ENCODE measurements at regions not wholly inside any gene's neighbourhood (a gene's known extent, or its start where the extent isn't known, plus 50 kb on each side); places are given as distances from the start of the nearest gene placed in this dataset.

DNA sequence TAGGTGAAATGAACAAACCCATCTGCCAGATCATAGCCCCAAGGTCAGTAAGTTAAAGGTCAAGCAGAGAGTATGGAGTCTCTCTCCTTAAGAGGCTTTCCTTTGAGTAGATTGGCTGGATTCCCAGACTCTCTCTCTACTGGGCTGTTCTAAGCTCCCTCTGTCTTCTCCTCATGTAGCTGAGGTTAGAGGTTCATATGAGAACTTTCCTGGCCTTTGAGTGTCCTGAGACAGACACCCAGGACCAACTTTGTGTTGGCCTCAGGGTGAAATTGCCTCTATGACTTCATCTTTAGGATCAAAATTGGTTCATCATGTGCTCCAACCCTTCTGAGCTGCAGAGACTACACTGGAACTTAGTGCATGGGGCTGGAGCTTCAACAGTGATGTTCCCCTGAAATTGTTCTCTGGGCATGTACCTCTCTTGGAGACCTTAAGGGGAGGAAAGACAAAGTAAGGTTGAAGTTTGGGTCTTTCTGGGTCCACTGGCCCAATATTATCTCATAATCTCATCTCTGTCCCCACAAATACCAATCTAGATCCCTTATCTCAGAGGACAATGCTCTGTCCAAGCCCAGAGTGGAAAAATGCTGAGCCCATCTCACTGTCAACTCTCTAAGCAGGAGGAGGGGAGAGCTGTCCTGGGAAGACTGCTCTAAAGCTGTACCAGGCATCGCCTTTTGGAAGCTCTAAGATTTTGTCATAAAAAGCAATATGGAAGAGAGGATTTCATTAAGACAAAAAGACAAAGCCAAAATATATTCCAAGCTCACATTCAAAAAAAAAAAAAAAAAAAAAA lies 177.3 kb upstream of the ARL4C start:
- DNase-seq, result no peak

DNA sequence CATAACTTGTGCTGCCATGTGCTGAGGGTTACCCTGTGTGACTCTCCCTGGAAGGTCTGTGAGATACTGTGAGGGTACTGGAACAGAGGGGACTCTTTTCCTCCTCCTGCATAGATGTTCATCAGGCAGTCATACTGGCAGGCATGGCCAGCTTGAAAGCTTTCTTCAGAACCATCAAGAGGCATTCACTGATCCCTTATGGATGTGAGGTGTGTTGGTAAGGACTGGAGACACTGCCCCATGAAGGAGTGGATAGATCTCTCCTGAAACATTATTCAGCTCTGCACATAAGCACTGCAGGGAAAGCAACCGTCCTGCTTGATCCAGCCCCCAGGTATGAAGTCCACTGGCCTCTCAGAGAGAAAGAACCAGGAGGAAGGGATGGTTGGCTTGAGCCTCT lies 176.6 kb upstream of the ARL4C start:
- no peak for DNase-seq

DNA sequence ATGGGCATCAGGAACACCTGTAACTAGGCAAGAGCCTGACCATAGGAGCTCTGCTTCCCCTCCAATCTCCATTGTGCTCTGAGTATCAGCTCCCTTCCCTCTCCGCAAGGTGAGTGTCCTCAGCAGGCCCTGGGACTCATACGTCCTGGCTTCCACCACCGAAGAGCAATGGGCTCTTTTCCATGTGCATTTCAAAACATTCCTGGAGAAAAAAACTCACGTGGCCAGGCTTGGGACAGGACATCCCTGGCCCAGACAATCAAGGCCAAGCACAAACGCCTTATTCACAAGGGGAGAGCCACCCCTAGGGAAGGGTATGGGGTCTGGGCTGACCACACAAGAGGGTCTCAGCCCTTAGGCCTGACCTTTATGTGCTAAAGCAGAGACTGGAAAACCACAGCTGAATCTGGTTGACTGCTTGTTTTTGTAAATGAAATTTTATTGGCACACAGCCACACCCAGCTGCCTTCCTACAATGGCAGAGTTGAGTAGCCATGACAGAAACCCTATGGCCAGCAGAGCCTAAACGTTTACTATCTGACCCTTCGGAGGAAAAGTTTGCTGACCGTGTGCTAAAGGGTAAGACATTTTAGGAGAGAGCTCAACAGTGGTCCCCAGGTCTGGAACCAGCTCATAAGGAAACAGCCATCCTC lies 175.7 kb upstream of the ARL4C start:
- no peak for DNase-seq

- no peak for DNase-seq
Measured at GRCh38 chr2:234671716-234672115, 174.8 kb upstream of the ARL4C start.

DNA sequence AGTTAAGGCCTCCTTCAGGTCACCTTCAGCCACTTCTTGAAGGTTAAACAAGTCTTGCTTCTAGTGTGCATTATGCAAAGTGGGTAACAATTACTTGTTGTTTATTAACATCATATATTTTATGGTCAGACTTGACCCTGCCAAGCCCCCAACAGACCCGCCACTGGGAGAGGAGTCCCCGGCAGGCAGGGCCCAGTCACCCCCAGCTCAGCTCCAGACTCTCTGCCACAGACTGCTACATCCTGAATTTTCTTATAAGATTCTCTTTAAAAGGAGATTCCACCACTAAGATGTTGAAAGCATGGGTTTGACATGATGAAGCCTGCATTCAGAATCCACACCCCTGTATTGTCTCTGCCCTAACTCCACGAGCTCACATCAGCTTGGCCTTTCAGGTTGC lies 174.3 kb upstream of the ARL4C start:
- DNase-seq, result no peak

GRCh38 chr2:234670806-234671205 lies 173.9 kb upstream of the ARL4C start:
- DNase-seq, result no peak

DNA sequence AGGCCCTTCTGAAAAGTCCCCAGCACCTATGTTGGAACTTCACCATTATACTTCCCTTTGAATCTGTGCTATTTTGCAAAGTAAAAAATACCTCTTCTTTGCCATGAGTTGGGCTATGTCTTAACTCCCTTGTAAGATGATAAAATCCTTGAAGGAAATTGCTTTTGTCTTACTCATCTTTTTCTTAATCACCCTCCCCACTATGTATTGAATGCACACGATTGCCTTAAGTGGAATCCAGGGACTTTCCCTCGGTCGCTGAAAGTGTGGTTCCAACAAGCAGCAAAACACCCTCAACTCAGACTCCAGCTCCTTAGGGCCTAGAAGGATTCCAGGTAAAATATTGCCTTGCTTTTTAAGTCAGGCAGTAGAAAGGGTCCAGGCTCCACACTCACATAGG lies 173.2 kb upstream of the ARL4C start:
- DNase-seq, result no peak

- DNase-seq, result no peak
Measured at GRCh38 chr2:234669621-234670020, 172.7 kb upstream of the ARL4C start.

- DNase-seq, result no peak
Measured at GRCh38 chr2:234669001-234669400, 172.1 kb upstream of the ARL4C start.

- no peak for DNase-seq
Measured at GRCh38 chr2:234666911-234667310, 170.0 kb upstream of the ARL4C start.

DNA sequence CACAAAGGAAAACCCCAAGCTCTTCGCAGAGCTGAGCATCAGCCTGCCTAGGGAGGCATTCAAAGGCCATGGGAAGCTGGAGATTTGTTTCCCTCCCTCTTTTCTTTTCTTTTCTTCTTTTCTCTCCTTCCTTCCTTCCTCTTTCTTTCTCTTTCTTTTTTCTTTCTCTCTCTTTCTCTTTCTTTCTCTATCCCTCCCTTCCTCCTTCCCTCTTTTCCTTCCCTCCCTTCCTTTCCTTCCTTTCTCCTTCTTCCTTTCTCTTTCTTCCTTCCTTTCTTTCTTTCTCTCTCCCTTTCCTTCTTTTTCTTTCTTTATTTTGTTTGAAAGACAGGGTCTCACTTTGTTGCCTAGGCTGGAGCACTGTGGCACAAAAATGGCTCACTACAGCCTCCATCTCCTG lies 168.4 kb upstream of the ARL4C start:
- DNase-seq, result no peak

GRCh38 chr2:234661849-234662248 lies 165.0 kb upstream of the ARL4C start:
- DNase-seq, result no peak

DNA sequence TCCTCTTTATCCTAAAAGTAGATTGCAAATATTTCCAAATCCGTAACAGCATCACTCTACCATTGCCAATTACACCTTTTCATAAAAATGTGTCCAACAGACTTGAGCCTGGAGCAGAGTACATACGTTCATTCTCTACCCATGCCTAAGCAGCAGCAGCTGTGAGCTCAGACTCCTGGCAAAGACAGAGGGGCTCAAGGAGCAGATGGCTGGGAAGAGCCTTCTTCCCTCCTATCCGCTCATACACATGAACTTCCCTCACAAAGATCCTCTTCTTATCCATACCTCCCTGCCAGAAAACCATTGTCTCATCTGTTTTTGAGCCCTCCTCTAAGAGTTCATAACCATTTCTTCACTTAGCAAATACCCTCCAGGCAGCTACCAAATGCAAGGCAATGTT lies 164.3 kb upstream of the ARL4C start:
- no peak for DNase-seq

DNA sequence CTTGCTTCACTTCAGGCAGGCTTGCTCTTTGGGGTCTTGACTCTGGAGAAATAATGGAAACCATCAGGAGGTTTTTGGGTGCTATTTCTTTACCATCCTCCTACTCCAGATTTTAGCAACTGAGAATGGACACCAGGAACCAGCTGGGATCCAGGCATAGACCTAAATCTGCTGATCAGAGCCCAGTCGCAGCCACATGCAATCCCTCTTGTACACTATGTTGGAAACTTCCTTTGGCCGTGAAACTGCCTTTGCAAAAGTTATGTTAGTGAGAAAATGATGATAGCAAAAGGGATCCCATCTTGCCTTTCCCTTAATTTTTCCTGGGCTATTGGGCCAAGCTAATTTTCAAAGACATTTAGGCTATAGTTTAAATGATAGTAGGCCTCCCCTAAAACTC lies 158.8 kb upstream of the ARL4C start:
- DNase-seq, result no peak

DNA sequence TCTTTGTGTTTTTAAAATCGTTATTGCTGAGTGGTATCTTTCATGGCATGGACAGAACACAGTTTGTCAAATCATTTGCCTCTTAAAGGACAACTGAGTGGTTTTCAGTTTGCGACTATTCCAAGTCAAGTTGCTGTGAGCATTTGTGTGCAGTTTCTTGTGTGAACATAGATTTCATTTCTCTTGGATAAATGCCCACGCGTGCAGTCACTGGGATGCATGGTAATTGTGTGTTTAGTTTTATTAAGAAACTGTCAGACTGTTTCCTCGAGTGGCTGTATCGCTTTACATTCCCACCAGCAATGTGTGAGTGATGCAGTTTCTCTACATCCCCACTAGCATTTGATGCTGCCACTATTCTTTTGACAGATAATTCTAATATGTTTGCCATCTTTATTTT lies 154.0 kb upstream of the ARL4C start:
- no peak for DNase-seq

GRCh38 chr2:234649951-234650350 lies 153.1 kb upstream of the ARL4C start:
- DNase-seq, result no peak

GRCh38 chr2:234643407-234643806 lies 146.5 kb upstream of the ARL4C start:
- no peak for DNase-seq

DNA sequence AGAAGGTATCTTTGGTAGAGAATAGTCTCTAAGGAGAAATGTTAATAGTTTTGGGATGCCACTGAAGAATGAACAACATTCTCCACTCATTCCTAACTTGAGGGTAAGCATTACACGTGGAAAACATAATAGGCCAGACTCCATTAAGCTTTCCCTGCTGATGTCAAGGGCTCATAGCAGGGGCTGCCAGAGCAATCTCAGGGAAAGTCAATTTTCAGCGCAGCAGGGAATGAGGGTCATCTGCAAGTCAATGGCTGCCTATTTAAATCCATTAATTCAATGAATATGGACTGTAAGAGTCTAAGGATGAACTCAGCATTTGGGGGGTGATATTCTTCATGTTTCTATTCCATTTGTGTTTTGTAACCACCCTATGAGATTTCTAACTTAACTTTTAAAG lies 144.2 kb upstream of the ARL4C start:
- no peak for DNase-seq

GRCh38 chr2:234640657-234641056 lies 143.8 kb upstream of the ARL4C start:
- DNase-seq, result no peak

DNA sequence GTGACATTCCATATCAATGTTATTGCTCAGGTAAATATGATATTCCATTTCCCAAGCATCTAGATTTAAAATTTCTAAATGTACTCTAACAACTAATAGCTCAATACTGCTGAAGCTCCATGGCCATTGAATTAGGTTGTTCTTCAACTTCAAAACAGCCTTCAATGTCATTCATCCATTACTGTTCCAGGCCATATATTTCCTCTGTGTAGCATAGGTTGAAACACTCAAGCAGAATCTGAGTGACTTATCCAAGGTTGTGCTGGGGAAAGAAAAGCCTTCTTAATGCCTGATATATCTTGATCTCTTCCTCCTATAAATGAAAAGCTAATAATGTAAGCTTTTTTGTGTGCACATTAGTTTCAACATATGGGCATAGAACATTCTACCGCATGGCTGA lies 142.1 kb upstream of the ARL4C start:
- DNase-seq, result no peak

GRCh38 chr2:234635284-234635683 lies 138.4 kb upstream of the ARL4C start:
- no peak for DNase-seq

- no peak for DNase-seq
Measured at GRCh38 chr2:234633581-234634230, 136.8 kb upstream of the ARL4C start.

GRCh38 chr2:234632527-234633391 lies 135.9 kb upstream of the ARL4C start:
- no peak for DNase-seq

Measured in T-helper 1 cell (primary cell).